DOHH2 (cell line): ENCODE measurements at regions not wholly inside any gene's neighbourhood (a gene's known extent, or its start where the extent isn't known, plus 50 kb on each side); places are given as distances from the start of the nearest gene placed in this dataset.

Source experiments
- H3F3A ChIP-seq: fragments of 200-600 bp; sonication (generic), shearing (Covaris generic); 2 replicates; pipeline ENCODE4 v1.6.0; 2016; ENCODE audit warnings: antibody characterized with exemption, mild to moderate bottlenecking; ENCODE audit not compliant: control insufficient read depth, insufficient read depth
- H3K27ac ChIP-seq: fragments of 200-600 bp; sonication (generic); 2 replicates; pipeline ENCODE4 v1.5.1; 2014; ENCODE audit warnings: low read depth, mild to moderate bottlenecking, low read length, moderate library complexity
- H3K27me3 ChIP-seq: fragments of 200-600 bp; sonication (generic); 2 replicates; pipeline ENCODE4 v1.6.1; 2014; ENCODE audit warnings: mild to moderate bottlenecking, low read length, mixed read lengths; ENCODE audit not compliant: control insufficient read depth
- H3K36me3 ChIP-seq: fragments of 200-600 bp; sonication (generic); 2 replicates; pipeline ENCODE4 v1.6.1; 2014; ENCODE audit warnings: mild to moderate bottlenecking, low read length, moderate library complexity, mixed read lengths; ENCODE audit not compliant: control insufficient read depth
- H3K4me1 ChIP-seq: fragments of 200-600 bp; sonication (generic); 2 replicates; pipeline ENCODE4 v1.6.1; 2014; ENCODE audit warnings: mild to moderate bottlenecking, low read length, mixed read lengths; ENCODE audit not compliant: control insufficient read depth
- H3K4me2 ChIP-seq: fragments of 200-600 bp; sonication (generic); 2 replicates; pipeline ENCODE4 v1.6.0; 2014; ENCODE audit warnings: mild to moderate bottlenecking, low read length, moderate library complexity
- H3K4me3 ChIP-seq: fragments of 200-600 bp; sonication (generic); 2 replicates; pipeline ENCODE4 v1.5.1; 2014; ENCODE audit warnings: mild to moderate bottlenecking, low read length, mixed read lengths
- H3K79me2 ChIP-seq: fragments of 200-600 bp; sonication (generic); 2 replicates; pipeline ENCODE4 v1.6.1; 2014; ENCODE audit warnings: mild to moderate bottlenecking, low read length, mixed read lengths; ENCODE audit not compliant: control insufficient read depth
- H3K9me2 ChIP-seq: fragments of 200-600 bp; sonication (generic); replicated peaks from 2 replicates; pipeline ENCODE4 v1.6.1; 2014; ENCODE audit warnings: mild to moderate bottlenecking, low read length, mixed read lengths; ENCODE audit not compliant: control insufficient read depth
- H3K9me3 ChIP-seq: fragments of 200-600 bp; sonication (generic); 2 replicates; pipeline ENCODE4 v1.6.1; 2014; ENCODE audit warnings: antibody characterized with exemption, low read length, mixed read lengths; ENCODE audit not compliant: control insufficient read depth, insufficient read depth
- H4K20me1 ChIP-seq: fragments of 200-600 bp; sonication (generic); 2 replicates; pipeline ENCODE4 v1.6.0; 2014; ENCODE audit warnings: low read depth, mild to moderate bottlenecking, antibody characterized with exemption, low read length, moderate library complexity; ENCODE audit not compliant: control insufficient read depth, insufficient read depth
- EZH2phosphoT487 ChIP-seq: fragments of 200-600 bp; sonication (generic); IDR thresholded peaks from 2 replicates; pipeline ENCODE4 v1.6.1; 2017; ENCODE audit warnings: borderline replicate concordance, mild to moderate bottlenecking, antibody characterized with exemption, low read length, moderate library complexity, mixed read lengths
- TF ChIP-seq, protein P1 (sequence below): fragments of 200-600 bp; sonication (generic); IDR thresholded peaks from one replicate; pipeline ENCODE4 v1.5.1; 2014; ENCODE audit warnings: antibody characterized with exemption, mild to moderate bottlenecking, low read depth, low read length; ENCODE audit not compliant: poor library complexity, severe bottlenecking

DNA sequence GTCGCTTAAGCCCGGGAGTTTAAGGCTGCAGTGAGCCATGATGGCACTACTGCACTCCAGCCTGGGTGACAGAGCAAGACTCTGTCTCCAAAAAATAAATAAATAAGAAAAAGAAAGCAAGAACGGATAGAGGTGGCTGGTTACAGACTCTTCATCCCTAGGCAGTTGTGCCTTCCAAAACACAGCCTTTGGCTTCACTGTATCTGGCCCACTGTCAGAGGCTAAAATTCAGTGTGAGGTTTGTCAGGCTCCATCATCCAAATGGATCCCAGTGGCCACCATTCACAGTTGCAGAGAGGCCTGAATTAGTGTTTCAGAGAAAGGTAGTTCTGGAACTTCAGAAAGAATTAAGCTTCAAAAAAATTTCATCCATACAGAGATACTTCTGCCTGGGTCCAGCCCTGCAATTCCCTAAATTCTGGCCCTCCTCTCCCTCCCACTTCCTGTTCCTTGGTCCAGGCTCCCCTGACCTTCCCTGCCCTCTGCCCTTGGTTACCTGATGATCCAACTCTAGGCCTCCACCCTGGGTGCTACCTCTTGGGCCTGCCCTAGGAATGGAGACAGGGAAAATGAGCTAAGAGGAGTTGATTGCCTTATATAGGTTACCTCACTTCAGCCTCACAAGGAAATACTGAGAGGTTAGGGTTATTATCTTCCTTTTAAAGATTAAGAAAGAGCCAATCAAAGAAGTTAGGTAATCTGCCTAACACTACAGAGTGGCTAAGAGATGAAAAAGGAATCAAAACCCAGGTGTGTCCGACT is 97.2 kb upstream of the SLC44A1 start:
- no peaks in the 10 kb centered on the region for H4K20me1 ChIP-seq
- H3K4me2 ChIP-seq, result no peak overlapping the region
- H3K27ac ChIP-seq, result no peak overlapping the region
- no peak overlapping the region for H3K4me3 ChIP-seq
- no peaks in the 10 kb centered on the region for H3K36me3 ChIP-seq
- no peaks in the 10 kb centered on the region for H3K79me2 ChIP-seq
- H3K4me1 ChIP-seq, result peaks cover 5% of the 10 kb centered on the region
- TF ChIP-seq EZH2phosphoT487, result no peak
- TF ChIP-seq, protein P1, sequence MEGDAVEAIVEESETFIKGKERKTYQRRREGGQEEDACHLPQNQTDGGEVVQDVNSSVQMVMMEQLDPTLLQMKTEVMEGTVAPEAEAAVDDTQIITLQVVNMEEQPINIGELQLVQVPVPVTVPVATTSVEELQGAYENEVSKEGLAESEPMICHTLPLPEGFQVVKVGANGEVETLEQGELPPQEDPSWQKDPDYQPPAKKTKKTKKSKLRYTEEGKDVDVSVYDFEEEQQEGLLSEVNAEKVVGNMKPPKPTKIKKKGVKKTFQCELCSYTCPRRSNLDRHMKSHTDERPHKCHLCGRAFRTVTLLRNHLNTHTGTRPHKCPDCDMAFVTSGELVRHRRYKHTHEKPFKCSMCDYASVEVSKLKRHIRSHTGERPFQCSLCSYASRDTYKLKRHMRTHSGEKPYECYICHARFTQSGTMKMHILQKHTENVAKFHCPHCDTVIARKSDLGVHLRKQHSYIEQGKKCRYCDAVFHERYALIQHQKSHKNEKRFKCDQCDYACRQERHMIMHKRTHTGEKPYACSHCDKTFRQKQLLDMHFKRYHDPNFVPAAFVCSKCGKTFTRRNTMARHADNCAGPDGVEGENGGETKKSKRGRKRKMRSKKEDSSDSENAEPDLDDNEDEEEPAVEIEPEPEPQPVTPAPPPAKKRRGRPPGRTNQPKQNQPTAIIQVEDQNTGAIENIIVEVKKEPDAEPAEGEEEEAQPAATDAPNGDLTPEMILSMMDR, result no peak
- no peaks in the 10 kb centered on the region for H3F3A ChIP-seq
- H3K9me2 ChIP-seq, result no peaks in the 10 kb centered on the region
- no peaks in the 10 kb centered on the region for H3K27me3 ChIP-seq
- H3K9me3 ChIP-seq, result no peaks in the 10 kb centered on the region

DNA sequence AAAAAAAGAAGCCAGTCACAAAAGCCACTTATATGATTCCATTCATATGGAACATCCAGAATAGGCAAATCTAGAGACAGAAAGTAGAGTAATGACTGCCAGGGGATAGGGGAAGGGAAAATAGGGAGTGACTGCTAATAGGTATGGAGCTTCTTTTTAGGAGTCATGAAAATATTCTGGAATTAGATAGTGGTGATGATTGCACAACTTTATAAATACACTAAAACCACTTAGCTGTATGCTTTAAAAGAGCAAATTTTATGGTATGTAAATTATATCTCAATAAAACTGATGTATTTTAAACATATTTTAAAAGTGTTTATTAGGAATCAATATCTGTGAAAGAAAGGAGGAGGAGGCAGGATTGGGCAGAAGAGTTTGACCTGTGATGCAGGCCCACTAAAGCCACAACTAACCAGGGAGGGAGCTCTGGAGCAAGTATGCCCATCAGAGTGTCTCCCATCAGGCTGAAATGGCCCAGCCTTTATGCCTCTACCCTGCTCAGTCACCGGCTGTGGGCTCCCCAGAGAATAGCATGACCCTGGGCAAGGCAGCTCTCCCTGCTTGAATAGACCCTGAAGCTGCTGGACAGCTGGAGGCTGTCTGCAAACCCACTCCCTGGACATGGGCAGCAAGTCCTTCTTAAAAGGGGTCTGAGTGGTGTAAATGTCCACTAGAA is 96.0 kb upstream of the SLC44A1 start:
- no peaks in the 10 kb centered on the region for H4K20me1 ChIP-seq

DNA sequence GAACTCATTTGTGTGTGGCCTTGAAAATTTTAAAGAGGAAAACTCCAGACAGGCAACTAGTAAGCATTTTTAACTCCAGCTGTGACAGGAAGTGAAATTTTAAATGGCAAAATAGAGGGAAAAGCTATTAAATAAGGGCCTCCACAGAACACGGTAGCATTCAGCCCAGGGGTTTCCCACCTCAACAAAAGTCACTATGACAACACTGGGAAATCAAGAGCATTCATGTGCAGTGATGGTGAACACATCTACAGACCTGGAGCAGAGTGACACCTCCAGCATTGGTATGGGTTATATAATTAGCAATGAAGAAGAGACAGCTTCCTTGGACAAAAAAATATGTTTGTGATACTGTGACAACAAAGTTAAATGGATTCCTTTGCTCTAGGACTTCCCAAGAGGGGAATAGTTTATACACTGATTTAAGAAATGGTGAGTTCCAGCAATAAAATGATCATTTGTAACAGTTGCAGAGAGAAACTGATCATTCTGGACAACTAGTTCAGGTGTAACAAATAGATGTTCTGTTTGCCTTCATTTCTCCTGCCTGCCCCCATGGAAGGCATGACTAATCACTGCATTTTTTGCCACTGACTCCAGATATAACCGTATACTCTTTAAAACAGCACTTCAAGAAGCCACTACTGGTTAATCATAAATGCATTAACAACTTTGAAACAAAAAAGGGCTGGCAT is 93.3 kb upstream of the SLC44A1 start:
- no peak overlapping the region for H3K4me2 ChIP-seq
- H3K27me3 ChIP-seq, result no peaks in the 10 kb centered on the region
- no peaks in the 10 kb centered on the region for H3F3A ChIP-seq
- H3K27ac ChIP-seq, result no peak overlapping the region
- no peaks in the 10 kb centered on the region for H4K20me1 ChIP-seq
- TF ChIP-seq, protein P1, result no peak
- TF ChIP-seq EZH2phosphoT487, result no peak
- no peak overlapping the region for H3K4me3 ChIP-seq
- no peaks in the 10 kb centered on the region for H3K79me2 ChIP-seq
- no peaks in the 10 kb centered on the region for H3K9me3 ChIP-seq
- H3K36me3 ChIP-seq, result no peaks in the 10 kb centered on the region
- no peaks in the 10 kb centered on the region for H3K9me2 ChIP-seq
- H3K4me1 ChIP-seq, result peaks cover 10% of the 10 kb centered on the region

More for the DNA sequence above, 96.0 kb upstream of the SLC44A1 start:
- TF ChIP-seq EZH2phosphoT487, result no peak
- TF ChIP-seq, protein P1, result no peak
- Histone ChIP-seq H3K27ac (no peak overlapping the region), H3K4me1 (peaks cover 5% of the 10 kb centered on the region), H3K9me3 (no peaks in the 10 kb centered on the region), H3K9me2 (no peaks in the 10 kb centered on the region), H3K4me3 (no peak overlapping the region), H3K27me3 (no peaks in the 10 kb centered on the region), H3K36me3 (no peaks in the 10 kb centered on the region), H3F3A (no peaks in the 10 kb centered on the region), H3K79me2 (no peaks in the 10 kb centered on the region), H3K4me2 (no peak overlapping the region)
